MG63 (cell line): ENCODE measurements at regions not wholly inside any gene's neighbourhood (a gene's known extent, or its start where the extent isn't known, plus 50 kb on each side); places are given as distances from the start of the nearest gene placed in this dataset.

Source experiments
- DNase-seq: peaks from one replicate; pipeline ENCODE4 v3.0.0-alpha.2; 2020
- H3K27me3 ChIP-seq: fragments of 250-450 bp; sonication (Bioruptor Pico); 2 replicates; pipeline ENCODE4 v1.5.1; 2020; ENCODE audit warnings: mild to moderate bottlenecking, moderate library complexity
- H3K36me3 ChIP-seq: fragments of 250-450 bp; sonication (Bioruptor Pico); 2 replicates; pipeline ENCODE4 v1.5.1; 2020; ENCODE audit warnings: mild to moderate bottlenecking, moderate library complexity
- H3K4me3 ChIP-seq: fragments of 250-450 bp; sonication (Bioruptor Pico); 2 replicates; pipeline ENCODE4 v1.5.1; 2020; ENCODE audit warnings: mild to moderate bottlenecking, moderate library complexity
- H3K9me3 ChIP-seq: fragments of 250-450 bp; sonication (Bioruptor Pico); 2 replicates; pipeline ENCODE4 v1.5.1; 2020; ENCODE audit warnings: mild to moderate bottlenecking, moderate library complexity

- Histone ChIP-seq H3K36me3 (no peaks in the 10 kb centered on the region), H3K9me3 (peaks cover 2% of the 10 kb centered on the region), H3K27me3 (no peaks in the 10 kb centered on the region), H3K4me3 (no peak overlapping the region)
- DNase-seq, result no peak
Observed at GRCh38 chr12:70106347-70106746, 136.9 kb upstream of the CNOT2 start.

- no peaks in the 10 kb centered on the region for H3K36me3 ChIP-seq
- no peak for DNase-seq
- H3K9me3 ChIP-seq, result peaks cover 4% of the 10 kb centered on the region
- no peaks in the 10 kb centered on the region for H3K27me3 ChIP-seq
- H3K4me3 ChIP-seq, result no peak overlapping the region
Observed at GRCh38 chr12:70110085-70110484, 133.1 kb upstream of the CNOT2 start.

GRCh38 chr12:70117670-70118069 is 125.6 kb upstream of the CNOT2 start:
- H3K9me3 ChIP-seq, result no peaks in the 10 kb centered on the region
- DNase-seq, result no peak
- no peaks in the 10 kb centered on the region for H3K36me3 ChIP-seq
- no peak overlapping the region for H3K4me3 ChIP-seq
- H3K27me3 ChIP-seq, result no peaks in the 10 kb centered on the region

- H3K9me3 ChIP-seq, result no peaks in the 10 kb centered on the region
- no peaks in the 10 kb centered on the region for H3K36me3 ChIP-seq
- no peak overlapping the region for H3K4me3 ChIP-seq
- H3K27me3 ChIP-seq, result no peaks in the 10 kb centered on the region
- no peak for DNase-seq
Observed at GRCh38 chr12:70120970-70121369, 122.3 kb upstream of the CNOT2 start.

- Histone ChIP-seq H3K9me3 (no peaks in the 10 kb centered on the region), H3K4me3 (no peak overlapping the region), H3K36me3 (no peaks in the 10 kb centered on the region), H3K27me3 (no peaks in the 10 kb centered on the region)
- DNase-seq, result no peak
Observed at GRCh38 chr12:70121562-70121961, 121.7 kb upstream of the CNOT2 start.

GRCh38 chr12:70122804-70123203 is 120.4 kb upstream of the CNOT2 start:
- H3K4me3 ChIP-seq, result no peak overlapping the region
- H3K9me3 ChIP-seq, result no peaks in the 10 kb centered on the region

GRCh38 chr12:70149013-70149412 is 94.2 kb upstream of the CNOT2 start:
- DNase-seq, result no peak

More at GRCh38 chr12:70122804-70123203, 120.4 kb upstream of the CNOT2 start:
- no peaks in the 10 kb centered on the region for H3K27me3 ChIP-seq
- DNase-seq, result no peak
- H3K36me3 ChIP-seq, result no peaks in the 10 kb centered on the region

GRCh38 chr12:70149665-70150064 is 93.6 kb upstream of the CNOT2 start:
- Histone ChIP-seq H3K4me3 (no peak overlapping the region), H3K36me3 (no peaks in the 10 kb centered on the region), H3K27me3 (no peaks in the 10 kb centered on the region), H3K9me3 (peaks cover 7% of the 10 kb centered on the region; the same call in 1 of the 2 replicates)
- DNase-seq, result no peak

More at GRCh38 chr12:70149013-70149412, 94.2 kb upstream of the CNOT2 start:
- no peaks in the 10 kb centered on the region for H3K27me3 ChIP-seq
- H3K9me3 ChIP-seq, result peaks cover 4% of the 10 kb centered on the region; the same call in 1 of the 2 replicates
- H3K36me3 ChIP-seq, result no peaks in the 10 kb centered on the region
- no peak overlapping the region for H3K4me3 ChIP-seq

GRCh38 chr12:70150230-70150629 is 93.0 kb upstream of the CNOT2 start:
- no peak overlapping the region for H3K4me3 ChIP-seq
- no peaks in the 10 kb centered on the region for H3K36me3 ChIP-seq
- H3K9me3 ChIP-seq, result peaks cover 10% of the 10 kb centered on the region
- DNase-seq, result no peak
- no peaks in the 10 kb centered on the region for H3K27me3 ChIP-seq

- Histone ChIP-seq H3K36me3 (no peaks in the 10 kb centered on the region), H3K27me3 (no peaks in the 10 kb centered on the region), H3K4me3 (no peak overlapping the region), H3K9me3 (peaks cover 10% of the 10 kb centered on the region)
- no peak for DNase-seq
Observed at GRCh38 chr12:70151993-70152392, 91.2 kb upstream of the CNOT2 start.

- peaks cover 10% of the 10 kb centered on the region for H3K9me3 ChIP-seq
- no peak for DNase-seq
- no peaks in the 10 kb centered on the region for H3K27me3 ChIP-seq
- no peak overlapping the region for H3K4me3 ChIP-seq
- H3K36me3 ChIP-seq, result no peaks in the 10 kb centered on the region
Observed at GRCh38 chr12:70154087-70154638, 89.1 kb upstream of the CNOT2 start.

- Histone ChIP-seq H3K4me3 (no peak overlapping the region), H3K27me3 (no peaks in the 10 kb centered on the region), H3K36me3 (no peaks in the 10 kb centered on the region), H3K9me3 (peaks cover 10% of the 10 kb centered on the region)
- no peak for DNase-seq
Observed at GRCh38 chr12:70154960-70155589, 88.2 kb upstream of the CNOT2 start.

GRCh38 chr12:70157099-70157498 is 86.1 kb upstream of the CNOT2 start:
- Histone ChIP-seq H3K36me3 (no peaks in the 10 kb centered on the region), H3K4me3 (no peak overlapping the region), H3K27me3 (no peaks in the 10 kb centered on the region), H3K9me3 (peaks cover 13% of the 10 kb centered on the region)
- no peak for DNase-seq

- no peak overlapping the region for H3K4me3 ChIP-seq
- no peak for DNase-seq
- no peaks in the 10 kb centered on the region for H3K27me3 ChIP-seq
- H3K36me3 ChIP-seq, result no peaks in the 10 kb centered on the region
- 0 out of 2 replicates have a peak, but pooled peaks cover 2% of the 10 kb centered on the region for H3K9me3 ChIP-seq
Observed at GRCh38 chr12:70165450-70165849, 77.8 kb upstream of the CNOT2 start.

- DNase-seq, result no peak
- no peaks in the 10 kb centered on the region for H3K9me3 ChIP-seq
- H3K4me3 ChIP-seq, result no peak overlapping the region
- no peaks in the 10 kb centered on the region for H3K27me3 ChIP-seq
- H3K36me3 ChIP-seq, result no peaks in the 10 kb centered on the region
Observed at GRCh38 chr12:70176290-70176689, 66.9 kb upstream of the CNOT2 start.

GRCh38 chr12:70177631-70178030 is 65.6 kb upstream of the CNOT2 start:
- no peaks in the 10 kb centered on the region for H3K9me3 ChIP-seq

GRCh38 chr12:70178038-70178437 is 65.2 kb upstream of the CNOT2 start:
- Histone ChIP-seq H3K9me3 (no peaks in the 10 kb centered on the region), H3K27me3 (no peaks in the 10 kb centered on the region), H3K36me3 (no peaks in the 10 kb centered on the region), H3K4me3 (0 out of 2 replicates have a peak overlapping the region, but pooled peaks have one; percentile 6)
- no peak for DNase-seq

More at GRCh38 chr12:70177631-70178030, 65.6 kb upstream of the CNOT2 start:
- Histone ChIP-seq H3K4me3 (no peak overlapping the region), H3K27me3 (no peaks in the 10 kb centered on the region), H3K36me3 (no peaks in the 10 kb centered on the region)
- no peak for DNase-seq

- DNase-seq, result no peak
- no peaks in the 10 kb centered on the region for H3K9me3 ChIP-seq
- H3K27me3 ChIP-seq, result no peaks in the 10 kb centered on the region
- H3K4me3 ChIP-seq, result no peak overlapping the region
- H3K36me3 ChIP-seq, result no peaks in the 10 kb centered on the region
Observed at GRCh38 chr12:70180130-70180529, 63.1 kb upstream of the CNOT2 start.
